ENCODE measurements at regions not wholly inside any gene's neighbourhood (a gene's known extent, or its start where the extent isn't known, plus 50 kb on each side); places are given as distances from the start of the nearest gene placed in this dataset.

- H3K9me3 Mint-ChIP-seq (ENCODE audit: unreplicated experiment) = no peaks in the 10 kb centered on the region
- TF ChIP-seq CTCF (IDR thresholded peaks at IDR 0.05; ENCODE audit: unreplicated experiment) = no peak
- DNase-seq (ENCODE audit: low spot score) = no peak
- H3K36me3 Mint-ChIP-seq (ENCODE audit: low read depth, unreplicated experiment) = no peaks in the 10 kb centered on the region
- no peak overlapping the region for H3K27ac Mint-ChIP-seq (ENCODE audit: unreplicated experiment)
- no peaks in the 10 kb centered on the region for H3K27me3 Mint-ChIP-seq (ENCODE audit: unreplicated experiment)
- no peak overlapping the region for H3K4me3 Mint-ChIP-seq (ENCODE audit: unreplicated experiment)
- H3K4me1 Mint-ChIP-seq (ENCODE audit: unreplicated experiment) = peaks cover 19% of the 10 kb centered on the region
Measured at GRCh38 chr13:73832825-73833224, 301.4 kb downstream of the KLF12 start.

- DNase-seq (ENCODE audit: low spot score) = no peak
- Mint-ChIP-seq H3K36me3 (ENCODE audit: low read depth, unreplicated experiment) (no peaks in the 10 kb centered on the region), H3K4me1 (ENCODE audit: unreplicated experiment) (peaks cover 19% of the 10 kb centered on the region), H3K27ac (ENCODE audit: unreplicated experiment) (peak overlapping the region; percentile 38), H3K4me3 (ENCODE audit: unreplicated experiment) (no peak overlapping the region), H3K9me3 (ENCODE audit: unreplicated experiment) (no peaks in the 10 kb centered on the region), H3K27me3 (ENCODE audit: unreplicated experiment) (no peaks in the 10 kb centered on the region)
- TF ChIP-seq CTCF (IDR thresholded peaks at IDR 0.05; ENCODE audit: unreplicated experiment) = no peak
Measured at GRCh38 chr13:73832128-73832588, 302.0 kb downstream of the KLF12 start.

- Mint-ChIP-seq H3K9me3 (ENCODE audit: unreplicated experiment) (no peaks in the 10 kb centered on the region), H3K4me3 (ENCODE audit: unreplicated experiment) (no peak overlapping the region), H3K4me1 (ENCODE audit: unreplicated experiment) (peaks cover 19% of the 10 kb centered on the region), H3K36me3 (ENCODE audit: low read depth, unreplicated experiment) (peaks cover 6% of the 10 kb centered on the region), H3K27ac (ENCODE audit: unreplicated experiment) (no peak overlapping the region), H3K27me3 (ENCODE audit: unreplicated experiment) (no peaks in the 10 kb centered on the region)
- TF ChIP-seq CTCF (IDR thresholded peaks at IDR 0.05; ENCODE audit: unreplicated experiment) = no peak
- no peak for DNase-seq (ENCODE audit: low spot score)
Measured at GRCh38 chr13:73829416-73829815, 304.8 kb downstream of the KLF12 start.

- Mint-ChIP-seq H3K27me3 (ENCODE audit: unreplicated experiment) (no peaks in the 10 kb centered on the region), H3K9me3 (ENCODE audit: unreplicated experiment) (no peaks in the 10 kb centered on the region), H3K4me1 (ENCODE audit: unreplicated experiment) (peaks cover 19% of the 10 kb centered on the region), H3K36me3 (ENCODE audit: low read depth, unreplicated experiment) (peaks cover 9% of the 10 kb centered on the region), H3K4me3 (ENCODE audit: unreplicated experiment) (no peak overlapping the region), H3K27ac (ENCODE audit: unreplicated experiment) (peak overlapping the region; percentile 65)
- no peak for DNase-seq (ENCODE audit: low spot score)
- no peak for TF ChIP-seq CTCF (IDR thresholded peaks at IDR 0.05; ENCODE audit: unreplicated experiment)
Measured at GRCh38 chr13:73828811-73829210, 305.4 kb downstream of the KLF12 start.

GRCh38 chr13:73827434-73827833, 306.8 kb downstream of the KLF12 start:
- Mint-ChIP-seq H3K9me3 (ENCODE audit: unreplicated experiment) (no peaks in the 10 kb centered on the region), H3K4me1 (ENCODE audit: unreplicated experiment) (peaks cover 14% of the 10 kb centered on the region), H3K27ac (ENCODE audit: unreplicated experiment) (no peak overlapping the region), H3K27me3 (ENCODE audit: unreplicated experiment) (no peaks in the 10 kb centered on the region), H3K36me3 (ENCODE audit: low read depth, unreplicated experiment) (peaks cover 9% of the 10 kb centered on the region), H3K4me3 (ENCODE audit: unreplicated experiment) (no peak overlapping the region)
- DNase-seq (ENCODE audit: low spot score) = no peak
- no peak for TF ChIP-seq CTCF (IDR thresholded peaks at IDR 0.05; ENCODE audit: unreplicated experiment)

All from endothelial cell (in vitro differentiated cells).